RWPE2 (cell line): ENCODE measurements at regions not wholly inside any gene's neighbourhood (a gene's known extent, or its start where the extent isn't known, plus 50 kb on each side); places are given as distances from the start of the nearest gene placed in this dataset.

Experiments used
- ATAC-seq: fragments of 200-7000 bp; cut with Tn5 transposase; 3 replicates; pipeline ENCODE4 v1.9.1; 2021; ENCODE audit warnings: low read depth
- DNase-seq: peaks from one replicate; pipeline ENCODE4 v3.0.0-alpha.2; 2020; ENCODE audit warnings: low spot score
- H3K27ac ChIP-seq: fragments of 450-650 bp; 2 replicates; pipeline ENCODE4 v1.5.1; 2017; ENCODE audit warnings: mild to moderate bottlenecking; ENCODE audit not compliant: poor library complexity, severe bottlenecking
- H3K27me3 ChIP-seq: fragments of 250-450 bp; sonication (Bioruptor Pico); 2 replicates; pipeline ENCODE4 v1.5.1; 2021; ENCODE audit warnings: mild to moderate bottlenecking, moderate library complexity; ENCODE audit not compliant: insufficient read depth, poor library complexity, severe bottlenecking
- H3K36me3 ChIP-seq: fragments of 250-450 bp; sonication (Bioruptor Pico); 2 replicates; pipeline ENCODE4 v1.5.1; 2020; ENCODE audit warnings: low read depth, mild to moderate bottlenecking, moderate library complexity
- H3K4me1 ChIP-seq: fragments of 250-450 bp; sonication (Bioruptor Pico); 2 replicates; pipeline ENCODE4 v1.5.1; 2021; ENCODE audit warnings: mild to moderate bottlenecking, moderate library complexity; ENCODE audit not compliant: insufficient read depth, poor library complexity, severe bottlenecking
- H3K4me3 ChIP-seq: fragments of 250-450 bp; sonication (Bioruptor Pico); 2 replicates; pipeline ENCODE4 v1.5.1; 2021; ENCODE audit warnings: mild to moderate bottlenecking, moderate library complexity; ENCODE audit not compliant: severe bottlenecking
- H3K9me3 ChIP-seq: fragments of 250-450 bp; sonication (Bioruptor Pico); 2 replicates; pipeline ENCODE4 v1.5.1; 2021; ENCODE audit warnings: mild to moderate bottlenecking, moderate library complexity; ENCODE audit not compliant: severe bottlenecking
- CTCF ChIP-seq: fragments of 450-650 bp; IDR thresholded peaks from one replicate; pipeline ENCODE4 v1.5.1; 2017; ENCODE audit warnings: mild to moderate bottlenecking, moderate library complexity; ENCODE audit not compliant: poor library complexity, severe bottlenecking

- no peaks in the 10 kb centered on the region for H3K27me3 ChIP-seq
- H3K4me1 ChIP-seq, result no peaks in the 10 kb centered on the region
- H3K9me3 ChIP-seq, result no peaks in the 10 kb centered on the region
- no peak overlapping the region for H3K4me3 ChIP-seq
- H3K27ac ChIP-seq, result no peak overlapping the region
- ATAC-seq (no peak), DNase-seq (no peak)
- no peak for TF ChIP-seq CTCF
- no peaks in the 10 kb centered on the region for H3K36me3 ChIP-seq
Measured at GRCh38 chr5:144742361-144742760, 571.7 kb downstream of the KCTD16 start.

GRCh38 chr5:144731786-144732185 lies 561.1 kb downstream of the KCTD16 start:
- DNase-seq (no peak), ATAC-seq (no peak)
- Histone ChIP-seq H3K4me1 (no peaks in the 10 kb centered on the region), H3K27me3 (no peaks in the 10 kb centered on the region), H3K9me3 (no peaks in the 10 kb centered on the region), H3K36me3 (no peaks in the 10 kb centered on the region), H3K4me3 (no peak overlapping the region), H3K27ac (no peak overlapping the region)
- no peak for TF ChIP-seq CTCF

GRCh38 chr5:144712090-144712489 lies 541.4 kb downstream of the KCTD16 start:
- ATAC-seq (no peak), DNase-seq (no peak)
- Histone ChIP-seq H3K9me3 (peaks cover 4% of the 10 kb centered on the region), H3K27ac (no peak overlapping the region), H3K27me3 (no peaks in the 10 kb centered on the region), H3K4me3 (no peak overlapping the region), H3K4me1 (no peaks in the 10 kb centered on the region), H3K36me3 (no peaks in the 10 kb centered on the region; the same call in 1 of the 2 replicates)
- TF ChIP-seq CTCF, result no peak

- ATAC-seq (no peak), DNase-seq (no peak)
- Histone ChIP-seq H3K36me3 (no peaks in the 10 kb centered on the region; the same call in 1 of the 2 replicates), H3K9me3 (peaks cover 4% of the 10 kb centered on the region), H3K4me1 (no peaks in the 10 kb centered on the region), H3K4me3 (no peak overlapping the region), H3K27ac (no peak overlapping the region), H3K27me3 (no peaks in the 10 kb centered on the region)
- no peak for TF ChIP-seq CTCF
Measured at GRCh38 chr5:144711172-144711571, 540.5 kb downstream of the KCTD16 start.

- ATAC-seq, result no peak
- no peaks in the 10 kb centered on the region; the same call in 1 of the 2 replicates for H3K36me3 ChIP-seq
- no peak overlapping the region for H3K4me3 ChIP-seq
- DNase-seq, result no peak
- H3K4me1 ChIP-seq, result no peaks in the 10 kb centered on the region
- peaks cover 4% of the 10 kb centered on the region for H3K9me3 ChIP-seq
- H3K27me3 ChIP-seq, result no peaks in the 10 kb centered on the region
- no peak for TF ChIP-seq CTCF
- H3K27ac ChIP-seq, result no peak overlapping the region
Measured at GRCh38 chr5:144710637-144711036, 540.0 kb downstream of the KCTD16 start.
